ENCODE measurements at regions not wholly inside any gene's neighbourhood (a gene's known extent, or its start where the extent isn't known, plus 50 kb on each side); places are given as distances from the start of the nearest gene placed in this dataset.

DNA sequence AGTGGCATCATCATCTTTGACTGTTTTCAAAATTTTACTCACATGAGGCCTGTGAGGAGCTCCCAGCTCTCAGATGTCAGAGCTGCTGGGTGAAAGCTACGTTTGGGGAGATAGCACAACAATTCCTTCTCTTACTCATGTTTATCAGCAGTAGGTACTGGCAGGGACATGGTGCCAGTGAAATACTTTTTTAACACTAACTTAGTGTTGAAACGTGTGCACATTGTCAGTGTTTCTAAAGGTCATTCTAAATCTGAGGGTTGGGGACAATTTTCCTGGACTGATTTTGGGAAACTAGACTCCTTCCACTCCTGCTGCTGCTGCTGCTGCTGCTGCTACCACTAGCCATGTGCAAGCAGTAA, 487.4 kb downstream of the PDCD6IP start:
- peaks cover 0 to 1% (median 0%) of the 10 kb centered on the region in 5 experiments for H3K27me3 ChIP-seq (replicated peaks in 2 of 5; ENCODE audit: control insufficient read depth in 4 of 5, insufficient read depth in 5 of 5, low read length in 4 of 5)
- H3K4me1 ChIP-seq (ENCODE audit: control extremely low read depth in 1 of 4, control insufficient read depth in 4 of 4, insufficient read depth in 4 of 4, low read length in 3 of 4), result no peaks in the 10 kb centered on the region
- no peaks in the 10 kb centered on the region for H3K36me3 ChIP-seq (ENCODE audit: control insufficient read depth in 4 of 4, insufficient read depth in 4 of 4, low read length in 3 of 4)
- ChIA-PET POLR2A (no interaction called here), CTCF (no interaction called here)
- H3K9me3 ChIP-seq (ENCODE audit: control extremely low read depth in 1 of 5, control insufficient read depth in 4 of 5, insufficient read depth in 2 of 5, low read depth in 1 of 5, low read length in 4 of 5), result no peaks in the 10 kb centered on the region
- WGBS (ENCODE audit: insufficient coverage), result 75% methylated on average over 2 of the region's 2 CpGs
- H3K27ac ChIP-seq (ENCODE audit: insufficient read depth in 1 of 2, low read depth in 1 of 2, low read length in 2 of 2, poor library complexity in 1 of 2, severe bottlenecking in 2 of 2), result no peak overlapping the region
- H3K4me3 ChIP-seq (ENCODE audit: control insufficient read depth in 1 of 7, extremely low read depth in 1 of 7, insufficient read depth in 4 of 7, low read depth in 2 of 7, low read length in 6 of 7), result no peak overlapping the region
- DNase-seq, result no peak

DNA sequence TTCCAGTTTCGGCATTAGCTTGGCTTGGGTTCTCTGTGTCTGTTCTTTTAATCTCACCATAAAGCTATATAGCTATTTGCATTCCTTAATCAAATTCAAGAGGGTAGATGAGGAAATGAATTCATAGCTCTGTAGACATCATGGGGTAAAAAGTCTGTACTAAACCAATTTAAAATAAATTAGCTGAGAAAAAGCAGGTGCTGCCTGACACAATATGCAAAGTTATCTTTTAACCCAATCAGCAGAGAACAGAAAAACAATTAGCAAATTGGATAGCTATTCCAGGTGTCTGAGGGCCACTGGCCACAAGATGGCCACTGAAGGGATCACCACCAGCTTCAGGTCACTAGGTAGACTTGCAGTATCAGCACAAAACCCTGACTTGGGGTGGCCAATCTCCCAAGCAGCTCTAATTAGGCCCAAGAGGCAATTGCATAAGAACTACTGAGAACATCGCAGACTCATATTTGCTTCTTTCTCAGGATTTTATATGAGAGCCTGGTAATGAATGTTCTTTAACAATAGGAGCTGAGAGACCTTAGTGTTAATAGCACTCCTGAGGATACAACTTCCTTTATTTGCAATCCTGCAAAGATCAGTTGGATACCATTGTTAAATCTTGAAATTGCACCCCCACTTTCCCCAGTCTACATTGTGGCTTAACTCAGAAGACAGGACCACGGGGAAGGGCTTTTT, 494.3 kb downstream of the PDCD6IP start:
- H3K4me3 ChIP-seq (ENCODE audit: control insufficient read depth in 1 of 7, extremely low read depth in 1 of 7, insufficient read depth in 4 of 7, low read depth in 2 of 7, low read length in 6 of 7), result no peak overlapping the region
- H3K9me3 ChIP-seq (ENCODE audit: control extremely low read depth in 1 of 5, control insufficient read depth in 4 of 5, insufficient read depth in 2 of 5, low read depth in 1 of 5, low read length in 4 of 5), result no peaks in the 10 kb centered on the region
- H3K36me3 ChIP-seq (ENCODE audit: control insufficient read depth in 4 of 4, insufficient read depth in 4 of 4, low read length in 3 of 4), result no peaks in the 10 kb centered on the region
- WGBS (ENCODE audit: insufficient coverage), result no CpG with 5 or more reads among the region's 3 CpGs
- H3K27me3 ChIP-seq (replicated peaks in 2 of 5; ENCODE audit: control insufficient read depth in 4 of 5, insufficient read depth in 5 of 5, low read length in 4 of 5), result peaks cover 0 to 3% (median 0%) of the 10 kb centered on the region in 5 experiments
- H3K4me1 ChIP-seq (ENCODE audit: control extremely low read depth in 1 of 4, control insufficient read depth in 4 of 4, insufficient read depth in 4 of 4, low read length in 3 of 4), result no peaks in the 10 kb centered on the region
- ChIA-PET CTCF (interaction anchor here (0.9 to 1.3 kb wide), 2 partner anchors 11 to 33 kb away, joined by 3 to 5 read pairs; no protein-coding TSS in a partner anchor), POLR2A (no interaction called here)
- no peak for DNase-seq
- H3K27ac ChIP-seq (ENCODE audit: insufficient read depth in 1 of 2, low read depth in 1 of 2, low read length in 2 of 2, poor library complexity in 1 of 2, severe bottlenecking in 2 of 2), result no peak overlapping the region

GRCh38 chr3:34294240-34294639, 495.8 kb downstream of the PDCD6IP start:
- Histone ChIP-seq H3K36me3 (ENCODE audit: control insufficient read depth in 4 of 4, insufficient read depth in 4 of 4, low read length in 3 of 4) (no peaks in the 10 kb centered on the region), H3K4me3 (ENCODE audit: control insufficient read depth in 1 of 7, extremely low read depth in 1 of 7, insufficient read depth in 4 of 7, low read depth in 2 of 7, low read length in 6 of 7) (no peak overlapping the region), H3K27me3 (replicated peaks in 2 of 5; ENCODE audit: control insufficient read depth in 4 of 5, insufficient read depth in 5 of 5, low read length in 4 of 5) (peaks cover 0 to 1% (median 0%) of the 10 kb centered on the region in 5 experiments), H3K4me1 (ENCODE audit: control extremely low read depth in 1 of 4, control insufficient read depth in 4 of 4, insufficient read depth in 4 of 4, low read length in 3 of 4) (no peaks in the 10 kb centered on the region), H3K27ac (ENCODE audit: insufficient read depth in 1 of 2, low read depth in 1 of 2, low read length in 2 of 2, poor library complexity in 1 of 2, severe bottlenecking in 2 of 2) (no peak overlapping the region), H3K9me3 (ENCODE audit: control extremely low read depth in 1 of 5, control insufficient read depth in 4 of 5, insufficient read depth in 2 of 5, low read depth in 1 of 5, low read length in 4 of 5) (no peaks in the 10 kb centered on the region)
- ChIA-PET POLR2A (no interaction called here), CTCF (interaction anchor here (1.0 kb wide), 1 partner anchor 46 kb away, joined by 3 read pairs; no protein-coding TSS in a partner anchor)
- no peak for DNase-seq

- Histone ChIP-seq H3K4me1 (ENCODE audit: control extremely low read depth in 1 of 4, control insufficient read depth in 4 of 4, insufficient read depth in 4 of 4, low read length in 3 of 4) (no peaks in the 10 kb centered on the region), H3K27me3 (replicated peaks in 2 of 5; ENCODE audit: control insufficient read depth in 4 of 5, insufficient read depth in 5 of 5, low read length in 4 of 5) (peaks cover 0 to 6% (median 0%) of the 10 kb centered on the region in 5 experiments), H3K9me3 (ENCODE audit: control extremely low read depth in 1 of 5, control insufficient read depth in 4 of 5, insufficient read depth in 2 of 5, low read depth in 1 of 5, low read length in 4 of 5) (no peaks in the 10 kb centered on the region), H3K36me3 (ENCODE audit: control insufficient read depth in 4 of 4, insufficient read depth in 4 of 4, low read length in 3 of 4) (no peaks in the 10 kb centered on the region), H3K4me3 (ENCODE audit: control insufficient read depth in 1 of 7, extremely low read depth in 1 of 7, insufficient read depth in 4 of 7, low read depth in 2 of 7, low read length in 6 of 7) (no peak overlapping the region), H3K27ac (ENCODE audit: insufficient read depth in 1 of 2, low read depth in 1 of 2, low read length in 2 of 2, poor library complexity in 1 of 2, severe bottlenecking in 2 of 2) (no peak overlapping the region)
- CTCF ChIA-PET, result no interaction called here
- DNase-seq, result no peak
- POLR2A ChIA-PET, result no interaction called here
- WGBS (ENCODE audit: insufficient coverage), result 100% methylated on average over 3 of the region's 4 CpGs
Measured at GRCh38 chr3:34296796-34297195, 498.4 kb downstream of the PDCD6IP start.

DNA sequence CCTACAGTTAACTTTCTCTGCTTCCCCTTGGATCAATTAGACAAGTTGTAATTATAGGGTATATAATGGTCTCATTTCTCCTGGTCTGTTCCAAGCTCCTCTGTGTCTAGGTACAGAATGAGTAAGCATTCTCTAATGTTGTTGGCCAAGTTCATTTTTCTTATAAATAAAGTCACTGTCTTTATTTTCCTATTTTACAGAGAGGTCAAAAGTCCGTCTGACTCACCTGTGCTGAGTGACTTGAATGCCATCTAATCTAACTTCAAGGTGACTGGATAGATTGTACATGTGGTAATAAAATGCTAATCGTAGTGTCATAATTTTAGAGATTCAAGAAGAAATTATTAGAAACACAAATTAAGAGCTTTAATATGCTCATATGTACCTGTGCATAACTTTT, 500.2 kb downstream of the PDCD6IP start:
- Histone ChIP-seq H3K9me3 (ENCODE audit: control extremely low read depth in 1 of 5, control insufficient read depth in 4 of 5, insufficient read depth in 2 of 5, low read depth in 1 of 5, low read length in 4 of 5) (no peaks in the 10 kb centered on the region), H3K36me3 (ENCODE audit: control insufficient read depth in 4 of 4, insufficient read depth in 4 of 4, low read length in 3 of 4) (no peaks in the 10 kb centered on the region), H3K4me1 (ENCODE audit: control extremely low read depth in 1 of 4, control insufficient read depth in 4 of 4, insufficient read depth in 4 of 4, low read length in 3 of 4) (no peaks in the 10 kb centered on the region), H3K4me3 (ENCODE audit: control insufficient read depth in 1 of 7, extremely low read depth in 1 of 7, insufficient read depth in 4 of 7, low read depth in 2 of 7, low read length in 6 of 7) (no peak overlapping the region), H3K27me3 (replicated peaks in 2 of 5; ENCODE audit: control insufficient read depth in 4 of 5, insufficient read depth in 5 of 5, low read length in 4 of 5) (peaks cover 0 to 6% (median 0%) of the 10 kb centered on the region in 5 experiments), H3K27ac (ENCODE audit: insufficient read depth in 1 of 2, low read depth in 1 of 2, low read length in 2 of 2, poor library complexity in 1 of 2, severe bottlenecking in 2 of 2) (no peak overlapping the region)
- no peak for DNase-seq
- ChIA-PET CTCF (interaction anchor here (0.6 to 0.9 kb wide), 2 partner anchors 19 to 51 kb away, joined by 3 read pairs; no protein-coding TSS in a partner anchor), POLR2A (interaction anchor here (0.6 kb wide), 1 partner anchor 70 kb away, joined by 3 read pairs; no protein-coding TSS in a partner anchor)
- WGBS (ENCODE audit: insufficient coverage), result no CpG with 5 or more reads among the region's 2 CpGs

- Histone ChIP-seq H3K27me3 (replicated peaks in 2 of 5; ENCODE audit: control insufficient read depth in 4 of 5, insufficient read depth in 5 of 5, low read length in 4 of 5) (peaks cover 0 to 5% (median 0%) of the 10 kb centered on the region in 5 experiments), H3K9me3 (ENCODE audit: control extremely low read depth in 1 of 5, control insufficient read depth in 4 of 5, insufficient read depth in 2 of 5, low read depth in 1 of 5, low read length in 4 of 5) (no peaks in the 10 kb centered on the region), H3K27ac (ENCODE audit: insufficient read depth in 1 of 2, low read depth in 1 of 2, low read length in 2 of 2, poor library complexity in 1 of 2, severe bottlenecking in 2 of 2) (no peak overlapping the region), H3K36me3 (ENCODE audit: control insufficient read depth in 4 of 4, insufficient read depth in 4 of 4, low read length in 3 of 4) (no peaks in the 10 kb centered on the region), H3K4me3 (ENCODE audit: control insufficient read depth in 1 of 7, extremely low read depth in 1 of 7, insufficient read depth in 4 of 7, low read depth in 2 of 7, low read length in 6 of 7) (no peak overlapping the region), H3K4me1 (ENCODE audit: control extremely low read depth in 1 of 4, control insufficient read depth in 4 of 4, insufficient read depth in 4 of 4, low read length in 3 of 4) (no peaks in the 10 kb centered on the region)
- DNase-seq, result no peak
- ChIA-PET POLR2A (interaction anchor here (0.6 kb wide), 2 partner anchors 14 to 175 kb away, joined by 3 read pairs; no protein-coding TSS in a partner anchor), CTCF (no interaction called here)
- no CpG with 5 or more reads among the region's 3 CpGs for WGBS (ENCODE audit: insufficient coverage)
Measured at GRCh38 chr3:34300621-34301020, 502.2 kb downstream of the PDCD6IP start.

- peaks cover 0 to 4% (median 0%) of the 10 kb centered on the region in 5 experiments for H3K27me3 ChIP-seq (replicated peaks in 2 of 5; ENCODE audit: control insufficient read depth in 4 of 5, insufficient read depth in 5 of 5, low read length in 4 of 5)
- ChIA-PET POLR2A (interaction anchor here (0.6 kb wide), 1 partner anchor 13 kb away, joined by 3 read pairs; no protein-coding TSS in a partner anchor), CTCF (no interaction called here)
- H3K4me1 ChIP-seq (ENCODE audit: control extremely low read depth in 1 of 4, control insufficient read depth in 4 of 4, insufficient read depth in 4 of 4, low read length in 3 of 4), result no peaks in the 10 kb centered on the region
- no peaks in the 10 kb centered on the region for H3K9me3 ChIP-seq (ENCODE audit: control extremely low read depth in 1 of 5, control insufficient read depth in 4 of 5, insufficient read depth in 2 of 5, low read depth in 1 of 5, low read length in 4 of 5)
- no peak overlapping the region for H3K4me3 ChIP-seq (ENCODE audit: control insufficient read depth in 1 of 7, extremely low read depth in 1 of 7, insufficient read depth in 4 of 7, low read depth in 2 of 7, low read length in 6 of 7)
- DNase-seq, result no peak
- no peaks in the 10 kb centered on the region for H3K36me3 ChIP-seq (ENCODE audit: control insufficient read depth in 4 of 4, insufficient read depth in 4 of 4, low read length in 3 of 4)
- WGBS (ENCODE audit: insufficient coverage), result 96% methylated on average over 2 of the region's 2 CpGs
- no peak overlapping the region for H3K27ac ChIP-seq (ENCODE audit: insufficient read depth in 1 of 2, low read depth in 1 of 2, low read length in 2 of 2, poor library complexity in 1 of 2, severe bottlenecking in 2 of 2)
Measured at GRCh38 chr3:34301313-34301712, 502.9 kb downstream of the PDCD6IP start.
